Fibroblast of mammary gland (primary cell): ENCODE measurements at regions not wholly inside any gene's neighbourhood (a gene's known extent, or its start where the extent isn't known, plus 50 kb on each side); places are given as distances from the start of the nearest gene placed in this dataset.
"Not testable (repeated sequence)": the region's sequence is repeated elsewhere in the genome, so short reads cannot be mapped to it uniquely, and the experiment has no call there.

Experiments used
- DNase-seq: peaks from one replicate; pipeline ENCODE4 v3.0.0-alpha.2; 2010; ENCODE audit warnings: low read depth
- H3K4me3 ChIP-seq: 2 replicates; pipeline ENCODE4 v1.5.1; 2011; ENCODE audit warnings: low read depth, mild to moderate bottlenecking, low read length, moderate library complexity; ENCODE audit not compliant: control insufficient read depth
- TF ChIP-seq, protein P1 (sequence below): conservative IDR thresholded peaks from 2 replicates; pipeline ENCODE4 v1.5.1; 2011; ENCODE audit warnings: low read depth, low read length, inconsistent platforms; ENCODE audit not compliant: control insufficient read depth, insufficient read depth

- DNase-seq = peak; percentile 46
- no peak overlapping the region for H3K4me3 ChIP-seq
- TF ChIP-seq, protein P1, sequence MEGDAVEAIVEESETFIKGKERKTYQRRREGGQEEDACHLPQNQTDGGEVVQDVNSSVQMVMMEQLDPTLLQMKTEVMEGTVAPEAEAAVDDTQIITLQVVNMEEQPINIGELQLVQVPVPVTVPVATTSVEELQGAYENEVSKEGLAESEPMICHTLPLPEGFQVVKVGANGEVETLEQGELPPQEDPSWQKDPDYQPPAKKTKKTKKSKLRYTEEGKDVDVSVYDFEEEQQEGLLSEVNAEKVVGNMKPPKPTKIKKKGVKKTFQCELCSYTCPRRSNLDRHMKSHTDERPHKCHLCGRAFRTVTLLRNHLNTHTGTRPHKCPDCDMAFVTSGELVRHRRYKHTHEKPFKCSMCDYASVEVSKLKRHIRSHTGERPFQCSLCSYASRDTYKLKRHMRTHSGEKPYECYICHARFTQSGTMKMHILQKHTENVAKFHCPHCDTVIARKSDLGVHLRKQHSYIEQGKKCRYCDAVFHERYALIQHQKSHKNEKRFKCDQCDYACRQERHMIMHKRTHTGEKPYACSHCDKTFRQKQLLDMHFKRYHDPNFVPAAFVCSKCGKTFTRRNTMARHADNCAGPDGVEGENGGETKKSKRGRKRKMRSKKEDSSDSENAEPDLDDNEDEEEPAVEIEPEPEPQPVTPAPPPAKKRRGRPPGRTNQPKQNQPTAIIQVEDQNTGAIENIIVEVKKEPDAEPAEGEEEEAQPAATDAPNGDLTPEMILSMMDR = no peak
Observed at GRCh38 chr11:103811870-103812455, 224.5 kb upstream of the DDI1 start.

DNA sequence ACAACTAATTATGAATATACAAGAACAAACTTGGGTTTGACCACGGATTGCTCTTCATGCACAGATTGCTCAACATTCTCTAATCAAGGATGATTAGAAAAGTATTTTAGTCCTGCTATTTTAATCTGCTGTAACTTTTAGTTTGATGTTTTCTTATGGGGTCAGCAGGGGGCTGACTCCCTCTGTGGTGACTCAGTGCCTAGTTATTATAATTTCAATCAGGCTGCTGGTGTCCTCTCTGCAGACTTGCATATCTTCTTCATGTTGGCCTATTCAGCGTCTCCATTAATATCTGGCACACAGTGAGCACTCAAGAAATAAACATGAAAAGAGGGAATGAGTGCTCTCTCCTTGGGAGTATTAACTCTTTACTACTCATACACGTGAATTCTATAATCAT lies 223.8 kb upstream of the DDI1 start:
- H3K4me3 ChIP-seq = no peak overlapping the region
- TF ChIP-seq, protein P1 = no peak
- DNase-seq = no peak

- not testable (repeated sequence) for H3K4me3 ChIP-seq, DNase-seq
Observed at GRCh38 chr11:103820345-103820744, 216.1 kb upstream of the DDI1 start.

DNA sequence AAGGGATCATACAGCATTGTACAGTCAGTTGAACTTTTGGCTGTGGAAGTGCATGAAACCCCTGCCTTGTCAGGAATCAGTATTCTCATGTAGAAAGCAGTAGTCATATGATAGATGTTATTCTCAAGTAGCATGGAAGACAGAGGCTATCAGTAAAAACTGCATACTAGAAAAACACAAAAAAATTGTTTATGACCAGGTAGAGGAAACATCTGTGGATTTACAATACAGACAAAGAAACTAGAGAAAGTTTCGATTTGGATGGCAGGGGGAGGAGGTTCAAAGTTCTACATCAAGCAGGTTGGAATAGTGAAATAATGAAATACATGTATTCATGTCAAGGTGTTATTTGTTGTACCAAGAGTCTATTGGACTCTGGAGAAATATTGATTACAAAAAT lies 212.3 kb upstream of the DDI1 start:
- H3K4me3 ChIP-seq = no peak overlapping the region
- DNase-seq = no peak
- TF ChIP-seq, protein P1 = no peak

DNA sequence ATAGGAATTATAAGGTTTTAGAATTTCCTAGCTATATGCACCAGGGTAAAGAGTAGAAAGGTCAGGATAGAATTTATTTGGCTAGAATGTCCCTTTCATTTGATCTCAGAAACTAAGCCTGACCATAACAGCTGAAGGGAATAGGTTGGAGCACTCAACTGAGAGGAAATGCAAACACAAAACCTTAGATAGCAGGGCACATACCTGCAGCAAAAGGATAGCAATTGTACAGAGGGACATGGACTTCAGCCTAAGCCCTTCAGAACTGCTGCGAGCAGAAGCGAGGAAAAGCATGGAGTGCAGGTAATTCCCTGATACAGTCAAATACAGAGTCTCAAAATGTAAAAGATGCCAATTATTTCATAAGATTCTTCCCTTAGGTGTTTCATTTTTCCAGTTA lies 211.0 kb upstream of the DDI1 start:
- TF ChIP-seq, protein P1 = no peak
- H3K4me3 ChIP-seq = no peak overlapping the region
- DNase-seq = no peak

GRCh38 chr11:103826856-103827255 lies 209.6 kb upstream of the DDI1 start:
- no peak for DNase-seq
- TF ChIP-seq, protein P1 = no peak
- no peak overlapping the region for H3K4me3 ChIP-seq

GRCh38 chr11:103829596-103829995 lies 206.8 kb upstream of the DDI1 start:
- H3K4me3 ChIP-seq = no peak overlapping the region
- DNase-seq = no peak
- TF ChIP-seq, protein P1 = no peak
